Sigmoid colon (tissue), 6 donors: ENCODE measurements at regions not wholly inside any gene's neighbourhood (a gene's known extent, or its start where the extent isn't known, plus 50 kb on each side); places are given as distances from the start of the nearest gene placed in this dataset.

Experiments used
- DNase-seq: peaks from one replicate; pipeline ENCODE4 v3.0.0-alpha.2; 2019
- H3K27ac ChIP-seq, 4 donors: fragments of 200-600 bp; sonication (generic); one replicate each; pipeline ENCODE4 v1.5.1; 2016 to 2019; ENCODE audit warnings: mild to moderate bottlenecking in 1 of 4
- H3K27me3 ChIP-seq, 3 donors: fragments of 200-600 bp; sonication (generic); one replicate each; pipeline ENCODE4 v1.5.1; 2019; ENCODE audit warnings: mild to moderate bottlenecking in 1 of 3
- H3K36me3 ChIP-seq, 4 donors: fragments of 200-600 bp; sonication (generic); one replicate each; pipeline ENCODE4 v1.5.1; 2016 to 2019
- H3K4me1 ChIP-seq, 4 donors: fragments of 200-600 bp; sonication (generic); one replicate each; pipeline ENCODE4 v1.5.1; 2017 to 2019
- H3K4me3 ChIP-seq, 4 donors: fragments of 200-600 bp; sonication (generic); one replicate each; pipeline ENCODE4 v1.5.1; 2017 to 2019; ENCODE audit warnings: mild to moderate bottlenecking in 2 of 4, moderate library complexity in 1 of 4
- H3K9me3 ChIP-seq, 4 donors: fragments of 200-600 bp in 3 of 4; sonication (generic) in 3 of 4; one replicate each; pipeline versions ENCODE4 v1.5.1 to v1.6.1; 2013 to 2019
- CTCF ChIP-seq, 4 experiments: fragments of 450-650 bp in 3 of 4; fragments of 200-600 bp in 1 of 4; IDR thresholded peaks; one replicate each; pipeline ENCODE4 v1.5.1; 2016 to 2019; ENCODE audit warnings: antibody characterized with exemption in 4 of 4, mild to moderate bottlenecking in 3 of 4, moderate library complexity in 2 of 4
- EP300 ChIP-seq, 4 donors: sonication (generic); formaldehyde crosslinking; IDR thresholded peaks; one replicate each; pipeline ENCODE4 v1.6.1; 2017; ENCODE audit warnings: antibody characterized with exemption in 4 of 4
- POLR2A ChIP-seq, 2 donors: fragments of 450-650 bp; IDR thresholded peaks; one replicate each; pipeline ENCODE4 v1.6.1; 2016; ENCODE audit warnings: antibody characterized with exemption in 2 of 2, mild to moderate bottlenecking in 2 of 2, moderate library complexity in 2 of 2
- POLR2AphosphoS5 ChIP-seq, 4 donors: sonication (generic); formaldehyde crosslinking; IDR thresholded peaks; one replicate each; pipeline ENCODE4 v1.6.1; 2017; ENCODE audit warnings: antibody characterized with exemption in 4 of 4
- WGBS, 2 donors: extraction: QIAGEN DNeasy Blood & Tissue Kit; methylation state at CpG; one replicate each; pipeline ENCODE4 v1.1.7; 2013; 5-methylcytosine and 5-hydroxymethylcytosine counted together
- intact Hi-C: fragments of 100-400 bp; cut with DNase I; formaldehyde crosslinking; loops from one replicate; pipeline ENCODE4 v1.15.1; 2023
- donor health status: healthy with polysubstance abuse.
- donor health status: healthy.

- no peaks in the 10 kb centered on the region for H3K27me3 ChIP-seq
- H3K27ac ChIP-seq: no peak overlapping the region
- DNase-seq: no peak
- no peaks in the 10 kb centered on the region for H3K36me3 ChIP-seq
- H3K4me3 ChIP-seq: no peak overlapping the region
- WGBS, 2 donors: 47 to 57% methylated on average over 2 of the region's 2 CpGs
- H3K4me1 ChIP-seq: peaks cover 0 to 8% (median 0%) of the 10 kb centered on the region in 4 donors
- no peak for TF ChIP-seq POLR2AphosphoS5 (IDR thresholded peaks at IDR 0.05)
- TF ChIP-seq EP300 (IDR thresholded peaks at IDR 0.05): no peak
- TF ChIP-seq CTCF (IDR thresholded peaks at IDR 0.05): no peak
- no peak for TF ChIP-seq POLR2A (IDR thresholded peaks at IDR 0.05)
- H3K9me3 ChIP-seq: no peaks in the 10 kb centered on the region
- intact Hi-C loops: loop anchor here (5.0 to 10.0 kb wide), 3 partner anchors 280 to 1158 kb away; no protein-coding TSS in a partner anchor
Observed at GRCh38 chr15:47194718-47195117, 522.6 kb upstream of the SEMA6D start.

GRCh38 chr15:47196048-47196447, 521.3 kb upstream of the SEMA6D start:
- H3K9me3 ChIP-seq: no peaks in the 10 kb centered on the region
- peak; percentile 89 for DNase-seq
- H3K27ac ChIP-seq: no peak overlapping the region
- H3K36me3 ChIP-seq: no peaks in the 10 kb centered on the region
- intact Hi-C loops: loop anchor here (1.0 to 10.0 kb wide), 5 partner anchors 279 to 1156 kb away; no protein-coding TSS in a partner anchor
- TF ChIP-seq CTCF (IDR thresholded peaks at IDR 0.05) (peak; percentile 64 to 89 (median 74)), POLR2AphosphoS5 (IDR thresholded peaks at IDR 0.05) (no peak)
- no peak overlapping the region for H3K4me3 ChIP-seq
- no peaks in the 10 kb centered on the region for H3K27me3 ChIP-seq
- WGBS, 2 donors: 1% methylated on average over 4 of the region's 4 CpGs
- peaks cover 0 to 8% (median 0%) of the 10 kb centered on the region in 4 donors for H3K4me1 ChIP-seq

- Histone ChIP-seq H3K4me3 (no peak overlapping the region), H3K9me3 (no peaks in the 10 kb centered on the region), H3K27me3 (no peaks in the 10 kb centered on the region), H3K4me1 (no peaks in the 10 kb centered on the region), H3K36me3 (no peaks in the 10 kb centered on the region), H3K27ac (no peak overlapping the region)
- 82 to 91% methylated on average over 1 of the region's 1 CpG for WGBS, 2 donors
- intact Hi-C loops: no loop called here
- DNase-seq: no peak
- TF ChIP-seq POLR2AphosphoS5 (IDR thresholded peaks at IDR 0.05) (no peak), POLR2A (IDR thresholded peaks at IDR 0.05) (no peak), CTCF (IDR thresholded peaks at IDR 0.05) (no peak), EP300 (IDR thresholded peaks at IDR 0.05) (no peak)
Observed at GRCh38 chr15:47203993-47204392, 513.3 kb upstream of the SEMA6D start.

GRCh38 chr15:47206358-47206978, 510.8 kb upstream of the SEMA6D start:
- 79 to 87% methylated on average over 7 of the region's 7 CpGs for WGBS, 2 donors
- Histone ChIP-seq H3K4me3 (no peak overlapping the region), H3K9me3 (no peaks in the 10 kb centered on the region), H3K27me3 (no peaks in the 10 kb centered on the region), H3K36me3 (no peaks in the 10 kb centered on the region), H3K4me1 (no peaks in the 10 kb centered on the region), H3K27ac (no peak overlapping the region)
- intact Hi-C loops: no loop called here
- TF ChIP-seq POLR2AphosphoS5 (IDR thresholded peaks at IDR 0.05) (no peak), EP300 (IDR thresholded peaks at IDR 0.05) (no peak), POLR2A (IDR thresholded peaks at IDR 0.05) (no peak)
- no peak for DNase-seq

GRCh38 chr15:47209591-47209990, 507.7 kb upstream of the SEMA6D start:
- DNase-seq: no peak
- H3K27me3 ChIP-seq: no peaks in the 10 kb centered on the region
- no peak overlapping the region for H3K27ac ChIP-seq
- no peak for TF ChIP-seq POLR2AphosphoS5 (IDR thresholded peaks at IDR 0.05)
- TF ChIP-seq POLR2A (IDR thresholded peaks at IDR 0.05): no peak
- intact Hi-C loops: no loop called here
- WGBS, 2 donors: 88 to 89% methylated on average over 3 of the region's 3 CpGs
- no peaks in the 10 kb centered on the region for H3K9me3 ChIP-seq
- H3K4me1 ChIP-seq: no peaks in the 10 kb centered on the region
- H3K4me3 ChIP-seq: no peak overlapping the region
- H3K36me3 ChIP-seq: no peaks in the 10 kb centered on the region
